ENCODE measurements at regions not wholly inside any gene's neighbourhood (a gene's known extent, or its start where the extent isn't known, plus 50 kb on each side); places are given as distances from the start of the nearest gene placed in this dataset.
"Not testable (repeated sequence)": the region's sequence is repeated elsewhere in the genome, so short reads cannot be mapped to it uniquely, and the experiment has no call there.

DNA sequence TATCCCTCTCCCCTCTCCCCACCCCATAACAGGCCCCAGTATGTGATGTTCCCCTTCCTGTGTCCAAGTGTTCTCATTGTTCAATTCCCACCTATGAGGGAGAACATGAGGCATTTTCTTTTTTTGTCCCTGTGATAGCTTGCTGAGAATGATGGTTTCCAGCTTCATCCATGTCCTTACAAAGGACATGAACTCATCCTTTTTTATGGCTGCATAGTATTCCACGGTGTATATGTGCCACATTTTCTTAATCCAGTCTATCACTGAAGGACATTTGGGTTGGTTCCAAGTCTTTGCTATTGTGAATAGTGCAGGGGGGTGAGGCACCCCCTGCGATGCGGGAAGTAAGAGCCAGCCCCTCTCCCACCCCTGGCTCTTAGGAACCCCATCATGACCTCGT, 73.2 kb upstream of the RUBCNL start:
- TF ChIP-seq, protein P1, sequence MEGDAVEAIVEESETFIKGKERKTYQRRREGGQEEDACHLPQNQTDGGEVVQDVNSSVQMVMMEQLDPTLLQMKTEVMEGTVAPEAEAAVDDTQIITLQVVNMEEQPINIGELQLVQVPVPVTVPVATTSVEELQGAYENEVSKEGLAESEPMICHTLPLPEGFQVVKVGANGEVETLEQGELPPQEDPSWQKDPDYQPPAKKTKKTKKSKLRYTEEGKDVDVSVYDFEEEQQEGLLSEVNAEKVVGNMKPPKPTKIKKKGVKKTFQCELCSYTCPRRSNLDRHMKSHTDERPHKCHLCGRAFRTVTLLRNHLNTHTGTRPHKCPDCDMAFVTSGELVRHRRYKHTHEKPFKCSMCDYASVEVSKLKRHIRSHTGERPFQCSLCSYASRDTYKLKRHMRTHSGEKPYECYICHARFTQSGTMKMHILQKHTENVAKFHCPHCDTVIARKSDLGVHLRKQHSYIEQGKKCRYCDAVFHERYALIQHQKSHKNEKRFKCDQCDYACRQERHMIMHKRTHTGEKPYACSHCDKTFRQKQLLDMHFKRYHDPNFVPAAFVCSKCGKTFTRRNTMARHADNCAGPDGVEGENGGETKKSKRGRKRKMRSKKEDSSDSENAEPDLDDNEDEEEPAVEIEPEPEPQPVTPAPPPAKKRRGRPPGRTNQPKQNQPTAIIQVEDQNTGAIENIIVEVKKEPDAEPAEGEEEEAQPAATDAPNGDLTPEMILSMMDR (conservative IDR thresholded peaks at IDR 0.05; ENCODE audit: low read length): not testable (repeated sequence)
- not testable (repeated sequence) for TF ChIP-seq EZH2phosphoT487 (IDR thresholded peaks at IDR 0.05; ENCODE audit: borderline replicate concordance, low read depth, low read length)

All from OCI-LY7 (cell line).